SK-N-MC (cell line): ENCODE measurements at regions not wholly inside any gene's neighbourhood (a gene's known extent, or its start where the extent isn't known, plus 50 kb on each side); places are given as distances from the start of the nearest gene placed in this dataset.

Experiments used
- EZH2 ChIP-seq: fragments of 200-600 bp; sonication (generic); IDR thresholded peaks from one replicate; pipeline ENCODE4 v1.6.1; 2017; ENCODE audit warnings: antibody characterized with exemption
- POLR2AphosphoS5 ChIP-seq: IDR thresholded peaks from 2 replicates; pipeline ENCODE4 v1.6.1; 2012; ENCODE audit warnings: mild to moderate bottlenecking, low read depth, low read length, borderline replicate concordance

- TF ChIP-seq POLR2AphosphoS5 (no peak), EZH2 (no peak)
Measured at GRCh38 chr9:99362321-99362720, 140.2 kb downstream of the SEC61B start.
